IMR-90 (cell line): ENCODE measurements at regions not wholly inside any gene's neighbourhood (a gene's known extent, or its start where the extent isn't known, plus 50 kb on each side); places are given as distances from the start of the nearest gene placed in this dataset.

Experiments used
- ATAC-seq: fragments of 200-7000 bp; cut with Tn5 transposase; 2 replicates; pipeline ENCODE4 v1.9.1; 2020; ENCODE audit warnings: low read depth, mild to moderate bottlenecking, moderate library complexity
- BruUV-seq: library from RNA; stranded (reverse); fragments of 400-500 nt; replicated peaks from 2 replicates; lab custom pipeline; 2021; lab: Mats Ljungman, UMichigan
- CTCF ChIA-PET: fragments of 300-600 bp; formaldehyde crosslinking; extraction: SDS; loops from one replicate; lab custom pipeline; 2021; ENCODE audit warnings: antibody characterized with exemption; lab: Yijun Ruan, JAX
- POLR2A ChIA-PET: fragments of 300-600 bp; sonication (Branson Sonifier 250); formaldehyde crosslinking; loops from one replicate; lab custom pipeline; 2022; ENCODE audit warnings: antibody characterized with exemption; ENCODE audit not compliant: unreplicated experiment; lab: Charles Lee
- DNase-seq: peaks from one replicate; pipeline ENCODE4 v3.0.0; 2013
- H2AFZ ChIP-seq: replicated peaks from 2 replicates; pipeline ENCODE3; 2013; ENCODE audit warnings: low read length, mild to moderate bottlenecking; ENCODE audit not compliant: poor library complexity
- H2AK5ac ChIP-seq: 2 replicates; pipeline ENCODE4 v1.6.1; 2013; ENCODE audit warnings: low read depth, low read length, inconsistent platforms
- H2AK9ac ChIP-seq: replicated peaks from 2 replicates; pipeline ENCODE3; 2013; ENCODE audit warnings: mild to moderate bottlenecking, low read depth, low read length, moderate library complexity; ENCODE audit not compliant: poor library complexity
- H2BK120ac ChIP-seq: 2 replicates; pipeline ENCODE4 v1.6.1; 2013; ENCODE audit warnings: low read depth, low read length, inconsistent platforms
- H2BK15ac ChIP-seq: 3 replicates; pipeline ENCODE4 v1.6.1; 2013; ENCODE audit warnings: low read depth, low read length, inconsistent platforms
- H2BK20ac ChIP-seq: 2 replicates; pipeline ENCODE4 v1.6.1; 2013; ENCODE audit warnings: low read depth, mild to moderate bottlenecking, inconsistent platforms, low read length, moderate library complexity
- H2BK5ac ChIP-seq: 2 replicates; pipeline ENCODE4 v1.6.1; 2013; ENCODE audit warnings: mild to moderate bottlenecking, low read depth, low read length, inconsistent platforms; ENCODE audit not compliant: poor library complexity, severe bottlenecking
- H3K14ac ChIP-seq: replicated peaks from 2 replicates; pipeline ENCODE4 v1.6.1; 2013; ENCODE audit warnings: low read depth, low read length, inconsistent platforms
- H3K18ac ChIP-seq: 2 replicates; pipeline ENCODE4 v1.6.1; 2013; ENCODE audit warnings: low read depth, low read length, control low read depth
- H3K23ac ChIP-seq: 2 replicates; pipeline ENCODE4 v1.6.1; 2013; ENCODE audit warnings: low read depth, low read length, inconsistent platforms
- H3K27ac ChIP-seq: 2 replicates; pipeline ENCODE4 v1.5.1; 2013; ENCODE audit warnings: mild to moderate bottlenecking, control low read depth, low read length; ENCODE audit not compliant: insufficient read depth
- H3K27me3 ChIP-seq: 2 replicates; pipeline ENCODE4 v1.6.1; 2013; ENCODE audit warnings: low read length; ENCODE audit not compliant: control insufficient read depth, insufficient read depth
- H3K36me3 ChIP-seq: 2 replicates; pipeline ENCODE4 v1.6.1; 2013; ENCODE audit warnings: low read length, mixed read lengths; ENCODE audit not compliant: control insufficient read depth, insufficient read depth
- H3K4ac ChIP-seq: 2 replicates; pipeline ENCODE4 v1.6.1; 2013; ENCODE audit warnings: low read depth, low read length, inconsistent platforms
- H3K4me1 ChIP-seq: 2 replicates; pipeline ENCODE4 v1.6.1; 2013; ENCODE audit warnings: low read length, mixed read lengths; ENCODE audit not compliant: control insufficient read depth, insufficient read depth
- H3K4me2 ChIP-seq: 2 replicates; pipeline ENCODE4 v1.6.1; 2013; ENCODE audit warnings: low read depth, mild to moderate bottlenecking, control low read depth, low read length, moderate library complexity
- H3K4me3 ChIP-seq: 2 replicates; pipeline ENCODE4 v1.5.1; 2013; ENCODE audit warnings: low read depth, mild to moderate bottlenecking, control low read depth, low read length, moderate library complexity; ENCODE audit not compliant: insufficient read depth
- H3K56ac ChIP-seq: 2 replicates; pipeline ENCODE4 v1.6.1; 2013; ENCODE audit warnings: low read length, inconsistent platforms; ENCODE audit not compliant: insufficient read depth; ENCODE audit errors: extremely low read depth
- H3K79me1 ChIP-seq, 2 experiments: 2 replicates each; pipeline ENCODE4 v1.6.1; 2013; ENCODE audit warnings: low read length in 2 of 2, inconsistent platforms in 1 of 2, low read depth in 1 of 2
- H3K9ac ChIP-seq: 2 replicates; pipeline ENCODE4 v1.6.1; 2013; ENCODE audit warnings: low read depth, low read length, control low read depth
- H3K9me1 ChIP-seq: 2 replicates; pipeline ENCODE4 v1.6.1; 2013; ENCODE audit warnings: low read length, inconsistent platforms; ENCODE audit not compliant: insufficient read depth
- H3K9me3 ChIP-seq: 2 replicates; pipeline ENCODE4 v1.6.1; 2013; ENCODE audit warnings: low read length; ENCODE audit not compliant: control insufficient read depth, insufficient read depth
- H4K20me1 ChIP-seq: 2 replicates; pipeline ENCODE4 v1.6.1; 2013; ENCODE audit warnings: low read length, inconsistent platforms; ENCODE audit not compliant: insufficient read depth
- H4K5ac ChIP-seq: 2 replicates; pipeline ENCODE4 v1.6.1; 2013; ENCODE audit warnings: mild to moderate bottlenecking, low read depth, low read length, control low read depth
- H4K8ac ChIP-seq, 2 experiments: 2 replicates each; pipeline ENCODE4 v1.6.1; 2013; ENCODE audit warnings: low read depth in 2 of 2, low read length in 2 of 2, control low read depth in 1 of 2, inconsistent platforms in 1 of 2
- H4K91ac ChIP-seq: 2 replicates; pipeline ENCODE4 v1.6.1; 2013; ENCODE audit warnings: low read depth, low read length, inconsistent platforms; ENCODE audit not compliant: insufficient read depth
- FOS ChIP-seq: fragments of 150-350 bp; IDR thresholded peaks from 2 replicates; pipeline ENCODE4 v1.6.1; 2016; ENCODE audit warnings: low read depth, low read length
- NFE2L2 ChIP-seq: fragments of 150-350 bp; IDR thresholded peaks from 2 replicates; pipeline ENCODE4 v1.6.1; 2016; ENCODE audit warnings: low read depth, mild to moderate bottlenecking, low read length
- POLR2A ChIP-seq: IDR thresholded peaks from 2 replicates; pipeline ENCODE4 v1.6.1; 2012; ENCODE audit warnings: mild to moderate bottlenecking, low read depth, low read length
- dilution Hi-C: fragments of 300-500 bp; cut with HindIII; formaldehyde crosslinking; loops from one replicate; pipeline ENCODE4 v1.14.3; 2018; ENCODE audit warnings: low sequenced_read_pairs; ENCODE audit not compliant: unreplicated experiment
- in situ Hi-C: fragments of 300-500 bp; cut with MboI; formaldehyde crosslinking; loops from 3 replicates; pipeline ENCODE4 v1.14.3; 2019; ENCODE audit warnings: low sequenced_read_pairs, inconsistent platforms, mixed read lengths
- intact Hi-C: fragments of 100-400 bp; cut with micrococcal nuclease; formaldehyde crosslinking; loops from 2 replicates; pipeline ENCODE4 v1.10.0; 2022

DNA sequence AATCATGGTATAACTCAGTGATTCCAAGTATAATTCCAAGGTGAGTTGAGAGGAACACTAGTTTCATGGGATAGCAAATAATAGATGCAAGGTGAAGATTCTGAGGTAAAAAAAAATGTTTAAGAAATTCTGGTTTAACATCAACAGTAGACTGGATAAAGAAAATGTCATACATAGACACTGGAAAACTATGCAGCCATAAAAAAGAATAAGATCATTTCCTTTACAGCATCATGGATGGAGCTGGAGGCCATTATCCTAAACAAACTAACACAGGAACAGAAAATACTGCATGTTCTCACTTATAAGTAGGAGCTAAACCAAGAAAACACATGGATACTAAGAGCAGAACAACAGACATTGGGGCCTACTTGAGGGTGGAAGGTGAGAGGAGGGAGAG lies 54.6 kb upstream of the LEF1 start:
- CTCF ChIA-PET, result no interaction called here
- H3K36me3 ChIP-seq, result no peaks in the 10 kb centered on the region
- POLR2A ChIA-PET, result no interaction called here
- no peaks in the 10 kb centered on the region for H3K27me3 ChIP-seq
- H2AK5ac ChIP-seq, result no peak overlapping the region
- H3K9me3 ChIP-seq, result no peaks in the 10 kb centered on the region
- H3K4ac ChIP-seq, result no peak overlapping the region
- H4K8ac ChIP-seq, result no peak overlapping the region
- no peak overlapping the region for H3K56ac ChIP-seq
- H3K9ac ChIP-seq, result no peak overlapping the region
- H2BK120ac ChIP-seq, result no peak overlapping the region
- no peak for TF ChIP-seq POLR2A
- no peak for TF ChIP-seq NFE2L2
- TF ChIP-seq FOS, result no peak
- no peak for DNase-seq
- no peak overlapping the region for H2BK15ac ChIP-seq
- dilution Hi-C loops (no loop called here), intact Hi-C loops (no loop called here), in situ Hi-C loops (no loop called here)
- no peak overlapping the region for H3K27ac ChIP-seq
- H3K79me1 ChIP-seq, result no peaks in the 10 kb centered on the region
- no peak overlapping the region for H4K5ac ChIP-seq
- no peaks in the 10 kb centered on the region for H3K4me1 ChIP-seq
- no peaks in the 10 kb centered on the region for H4K20me1 ChIP-seq
- no peak overlapping the region for H2AK9ac ChIP-seq
- H3K23ac ChIP-seq, result no peak overlapping the region
- H3K18ac ChIP-seq, result no peak overlapping the region
- BruUV-seq, result no TSS peak
- H3K4me3 ChIP-seq, result no peak overlapping the region
- H3K4me2 ChIP-seq, result no peak overlapping the region
- no peak overlapping the region for H4K91ac ChIP-seq
- no peak overlapping the region for H2AFZ ChIP-seq
- no peaks in the 10 kb centered on the region for H3K9me1 ChIP-seq
- H3K14ac ChIP-seq, result no peak overlapping the region
- H2BK20ac ChIP-seq, result no peak overlapping the region
- no peak for ATAC-seq
- H2BK5ac ChIP-seq, result no peak overlapping the region
